ENCODE measurements at regions not wholly inside any gene's neighbourhood (a gene's known extent, or its start where the extent isn't known, plus 50 kb on each side); places are given as distances from the start of the nearest gene placed in this dataset.

DNA sequence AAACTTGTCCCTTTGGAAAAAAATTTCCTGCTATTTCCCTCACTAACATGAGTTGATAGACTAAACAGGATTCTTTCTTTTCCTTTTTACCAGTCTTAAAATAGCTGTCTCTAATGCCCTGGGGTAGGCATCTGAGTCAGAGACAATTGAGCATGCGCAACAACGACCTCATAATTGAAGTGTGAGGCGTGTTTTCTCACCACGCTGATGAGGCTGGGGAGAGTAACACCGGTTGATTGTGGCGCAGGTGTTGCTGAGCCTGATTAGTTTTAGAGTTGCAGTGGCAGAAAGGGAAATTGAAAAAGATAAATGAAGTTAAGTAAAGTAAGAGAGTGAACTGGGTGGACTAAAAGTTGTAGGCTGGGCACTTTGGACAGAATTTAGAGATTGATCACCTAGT lies 213.7 kb downstream of the TLR4 start:
- Mint-ChIP-seq H3K4me3 (no peak overlapping the region), H3K9me3 (peaks cover 0 to 5% (median 3%) of the 10 kb centered on the region in 8 donors), H3K4me1 (no peaks in the 10 kb centered on the region), H3K27ac (no peak overlapping the region), H3K27me3 (no peaks in the 10 kb centered on the region), H3K36me3 (no peaks in the 10 kb centered on the region)
- no peaks in the 10 kb centered on the region for H3K36me3 ChIP-seq (ENCODE audit: insufficient read depth, low read length)
- H3K4me1 ChIP-seq (ENCODE audit: insufficient read depth, low read length): no peaks in the 10 kb centered on the region
- no peaks in the 10 kb centered on the region for H3K9me3 ChIP-seq (ENCODE audit: control insufficient read depth in 1 of 2, low read length in 2 of 2)
- CTCF ChIA-PET (ENCODE audit: partially characterized antibody): no interaction called here
- no peak for DNase-seq
- POLR2A ChIA-PET (ENCODE audit: partially characterized antibody): no interaction called here
- no peaks in the 10 kb centered on the region for H3K27me3 ChIP-seq (ENCODE audit: insufficient read depth, low read length)
- no peak overlapping the region for H3K4me3 ChIP-seq (ENCODE audit: low read length in 2 of 2)
- intact Hi-C loops (cut with micrococcal nuclease): no loop called here
- no peak overlapping the region for H3K27ac ChIP-seq (ENCODE audit: low read depth, low read length)

DNA sequence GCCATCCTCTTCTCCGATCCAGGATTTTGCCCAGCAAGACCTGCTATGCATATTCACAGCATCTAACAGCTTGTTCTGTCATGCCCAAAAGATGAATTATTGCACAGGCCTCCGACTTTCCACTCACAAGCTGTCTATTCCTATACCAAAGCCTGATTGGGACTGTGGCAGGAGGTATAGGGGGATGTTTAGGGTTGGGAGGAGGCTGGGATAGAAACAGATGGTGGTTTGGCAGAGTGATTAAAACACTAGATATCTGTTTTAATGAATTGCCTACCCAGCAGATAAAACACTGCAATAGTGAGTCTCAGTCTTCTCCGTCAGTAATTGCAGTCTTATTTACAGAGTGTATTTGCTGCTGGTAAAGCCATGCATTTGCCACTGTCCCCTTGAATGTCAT lies 215.3 kb downstream of the TLR4 start:
- Mint-ChIP-seq H3K27ac (no peak overlapping the region), H3K36me3 (no peaks in the 10 kb centered on the region), H3K4me3 (no peak overlapping the region), H3K9me3 (peaks cover 0 to 5% (median 2%) of the 10 kb centered on the region in 8 donors), H3K27me3 (no peaks in the 10 kb centered on the region), H3K4me1 (no peaks in the 10 kb centered on the region)
- POLR2A ChIA-PET (ENCODE audit: partially characterized antibody): no interaction called here
- intact Hi-C loops (cut with micrococcal nuclease): no loop called here
- CTCF ChIA-PET (ENCODE audit: partially characterized antibody): no interaction called here
- Histone ChIP-seq H3K36me3 (ENCODE audit: insufficient read depth, low read length) (no peaks in the 10 kb centered on the region), H3K27ac (ENCODE audit: low read depth, low read length) (no peak overlapping the region), H3K4me3 (ENCODE audit: low read length in 2 of 2) (no peak overlapping the region), H3K9me3 (ENCODE audit: control insufficient read depth in 1 of 2, low read length in 2 of 2) (no peaks in the 10 kb centered on the region), H3K4me1 (ENCODE audit: insufficient read depth, low read length) (no peaks in the 10 kb centered on the region), H3K27me3 (ENCODE audit: insufficient read depth, low read length) (no peaks in the 10 kb centered on the region)
- DNase-seq: no peak

DNA sequence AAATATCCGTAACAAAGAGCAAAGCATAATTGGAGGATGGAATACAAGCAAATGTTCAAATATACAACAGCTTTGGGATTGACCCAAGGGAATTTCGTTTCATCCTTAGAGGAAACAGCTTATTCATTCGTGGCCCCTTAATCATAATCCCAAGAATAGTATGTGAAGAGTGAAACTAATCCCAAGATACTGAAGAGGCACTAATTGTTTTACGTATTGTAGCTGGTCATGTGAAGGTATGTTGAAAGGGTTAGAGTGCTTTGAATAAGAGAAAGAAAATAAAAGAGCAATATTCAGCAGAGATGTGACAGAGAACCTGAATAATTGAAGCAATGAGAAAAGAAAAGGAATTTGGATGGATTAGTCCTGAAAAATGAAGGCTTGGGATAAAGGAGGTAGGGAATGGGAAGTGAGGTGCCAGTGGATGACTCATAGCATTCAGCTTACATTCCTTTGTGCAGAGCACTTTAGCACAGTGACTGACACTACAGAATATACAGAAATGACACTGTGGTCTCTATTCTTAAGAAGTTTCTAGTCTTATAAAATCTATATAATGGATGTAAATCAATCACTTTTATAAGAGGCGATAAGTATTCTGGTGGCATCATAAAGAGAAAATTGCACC lies 221.9 kb downstream of the TLR4 start:
- no peak overlapping the region for H3K27ac Mint-ChIP-seq
- no peaks in the 10 kb centered on the region for H3K27me3 ChIP-seq (ENCODE audit: insufficient read depth, low read length)
- H3K4me3 Mint-ChIP-seq: no peak overlapping the region
- no peaks in the 10 kb centered on the region for H3K4me1 ChIP-seq (ENCODE audit: insufficient read depth, low read length)
- POLR2A ChIA-PET (ENCODE audit: partially characterized antibody): no interaction called here
- CTCF ChIA-PET (ENCODE audit: partially characterized antibody): no interaction called here
- no peak overlapping the region for H3K27ac ChIP-seq (ENCODE audit: low read depth, low read length)
- intact Hi-C loops (cut with micrococcal nuclease): no loop called here
- peaks cover 0 to 5% (median 3%) of the 10 kb centered on the region in 8 donors for H3K9me3 Mint-ChIP-seq
- H3K36me3 Mint-ChIP-seq: no peaks in the 10 kb centered on the region
- no peaks in the 10 kb centered on the region for H3K9me3 ChIP-seq (ENCODE audit: control insufficient read depth in 1 of 2, low read length in 2 of 2)
- H3K36me3 ChIP-seq (ENCODE audit: insufficient read depth, low read length): no peaks in the 10 kb centered on the region
- DNase-seq: no peak
- H3K27me3 Mint-ChIP-seq: no peaks in the 10 kb centered on the region
- H3K4me1 Mint-ChIP-seq: no peaks in the 10 kb centered on the region
- no peak overlapping the region for H3K4me3 ChIP-seq (ENCODE audit: low read length in 2 of 2)

DNA sequence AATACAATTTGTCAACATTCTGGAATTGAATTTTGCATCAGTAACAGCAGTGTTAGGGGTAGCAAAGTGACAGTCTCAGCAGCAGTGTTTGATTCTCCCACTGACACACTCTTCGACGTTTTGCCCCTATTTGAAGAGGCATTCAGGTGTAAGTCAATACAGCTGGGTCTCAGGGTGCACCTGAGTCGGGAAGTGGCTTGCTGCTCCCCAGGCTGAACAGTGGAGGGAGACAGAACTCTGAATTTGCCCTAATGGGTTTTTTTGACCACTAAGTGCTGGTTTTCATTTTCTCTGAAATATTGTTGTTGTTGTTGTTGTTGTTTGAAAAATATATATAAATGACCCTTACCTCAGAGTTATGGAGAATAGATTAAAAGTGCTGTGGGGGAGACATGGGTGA lies 223.2 kb downstream of the TLR4 start:
- H3K4me1 ChIP-seq (ENCODE audit: insufficient read depth, low read length): no peaks in the 10 kb centered on the region
- H3K36me3 ChIP-seq (ENCODE audit: insufficient read depth, low read length): no peaks in the 10 kb centered on the region
- ChIA-PET POLR2A (ENCODE audit: partially characterized antibody) (no interaction called here), CTCF (ENCODE audit: partially characterized antibody) (no interaction called here)
- H3K9me3 ChIP-seq (ENCODE audit: control insufficient read depth in 1 of 2, low read length in 2 of 2): no peaks in the 10 kb centered on the region
- H3K4me3 ChIP-seq (ENCODE audit: low read length in 2 of 2): no peak overlapping the region
- Mint-ChIP-seq H3K4me1 (no peaks in the 10 kb centered on the region), H3K36me3 (no peaks in the 10 kb centered on the region), H3K4me3 (no peak overlapping the region), H3K27ac (no peak overlapping the region), H3K27me3 (peaks cover 0 to 2% of the 10 kb centered on the region in 2 donors), H3K9me3 (peaks cover 0 to 7% (median 3%) of the 10 kb centered on the region in 8 donors)
- no peak overlapping the region for H3K27ac ChIP-seq (ENCODE audit: low read depth, low read length)
- H3K27me3 ChIP-seq (ENCODE audit: insufficient read depth, low read length): no peaks in the 10 kb centered on the region
- no peak for DNase-seq
- intact Hi-C loops (cut with micrococcal nuclease): no loop called here

DNA sequence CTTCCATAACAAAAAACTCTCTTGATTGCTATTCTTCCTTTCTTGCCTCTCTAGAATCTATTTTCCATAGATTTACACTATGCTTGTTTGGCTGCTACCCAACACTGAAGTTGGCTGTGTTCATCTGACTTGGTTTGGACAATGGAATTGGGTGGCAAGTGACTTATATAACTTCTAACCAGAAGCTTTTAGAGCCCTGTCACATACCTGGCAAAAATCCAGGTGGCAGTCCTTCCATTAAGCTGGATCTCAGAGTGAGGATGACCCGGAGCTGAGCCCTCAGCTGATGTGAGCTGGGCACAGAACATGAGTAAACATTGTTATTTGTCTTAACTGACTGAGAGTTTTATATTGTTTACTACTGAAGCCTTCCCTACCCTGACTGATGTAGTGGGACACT lies 225.7 kb downstream of the TLR4 start:
- no peaks in the 10 kb centered on the region for H3K36me3 ChIP-seq (ENCODE audit: insufficient read depth, low read length)
- POLR2A ChIA-PET (ENCODE audit: partially characterized antibody): no interaction called here
- no peak overlapping the region for H3K27ac Mint-ChIP-seq
- no peaks in the 10 kb centered on the region for H3K9me3 ChIP-seq (ENCODE audit: control insufficient read depth in 1 of 2, low read length in 2 of 2)
- H3K27me3 Mint-ChIP-seq: peaks cover 0 to 3% of the 10 kb centered on the region in 2 donors
- H3K9me3 Mint-ChIP-seq: peaks cover 0 to 8% (median 2%) of the 10 kb centered on the region in 8 donors
- no peak overlapping the region for H3K4me3 ChIP-seq (ENCODE audit: low read length in 2 of 2)
- no peaks in the 10 kb centered on the region for H3K4me1 Mint-ChIP-seq
- no peaks in the 10 kb centered on the region for H3K4me1 ChIP-seq (ENCODE audit: insufficient read depth, low read length)
- H3K4me3 Mint-ChIP-seq: no peak overlapping the region
- CTCF ChIA-PET (ENCODE audit: partially characterized antibody): no interaction called here
- H3K27ac ChIP-seq (ENCODE audit: low read depth, low read length): no peak overlapping the region
- H3K36me3 Mint-ChIP-seq: no peaks in the 10 kb centered on the region
- intact Hi-C loops (cut with micrococcal nuclease): no loop called here
- no peak for DNase-seq
- H3K27me3 ChIP-seq (ENCODE audit: insufficient read depth, low read length): no peaks in the 10 kb centered on the region

DNA sequence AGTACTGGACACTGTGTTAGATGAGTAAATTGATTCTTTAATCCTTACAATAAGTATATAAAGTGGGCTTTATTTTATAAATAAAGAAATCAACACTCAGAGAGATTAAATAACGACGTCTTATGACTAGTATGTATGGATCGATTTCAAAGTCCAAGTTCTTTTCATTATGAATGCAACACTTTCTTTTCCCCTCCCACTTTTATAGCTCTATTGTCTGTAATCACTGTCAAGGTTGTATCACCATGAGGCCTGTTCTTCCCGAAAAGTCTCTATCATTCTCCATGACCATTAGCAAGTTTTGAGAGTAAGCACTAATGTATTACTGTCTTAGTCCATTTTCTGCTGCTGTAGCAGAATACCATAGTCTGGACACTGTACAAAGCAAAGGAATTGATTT lies 228.4 kb downstream of the TLR4 start:
- H3K9me3 Mint-ChIP-seq: peaks cover 0 to 6% (median 1%) of the 10 kb centered on the region in 8 donors
- H3K4me1 Mint-ChIP-seq: no peaks in the 10 kb centered on the region
- intact Hi-C loops (cut with micrococcal nuclease): no loop called here
- no peak overlapping the region for H3K27ac ChIP-seq (ENCODE audit: low read depth, low read length)
- CTCF ChIA-PET (ENCODE audit: partially characterized antibody): no interaction called here
- no peaks in the 10 kb centered on the region for H3K36me3 Mint-ChIP-seq
- H3K9me3 ChIP-seq (ENCODE audit: control insufficient read depth in 1 of 2, low read length in 2 of 2): no peaks in the 10 kb centered on the region
- H3K36me3 ChIP-seq (ENCODE audit: insufficient read depth, low read length): no peaks in the 10 kb centered on the region
- no peak overlapping the region for H3K4me3 ChIP-seq (ENCODE audit: low read length in 2 of 2)
- no peak for DNase-seq
- no peaks in the 10 kb centered on the region for H3K4me1 ChIP-seq (ENCODE audit: insufficient read depth, low read length)
- no peak overlapping the region for H3K4me3 Mint-ChIP-seq
- H3K27me3 ChIP-seq (ENCODE audit: insufficient read depth, low read length): no peaks in the 10 kb centered on the region
- POLR2A ChIA-PET (ENCODE audit: partially characterized antibody): no interaction called here
- peaks cover 0 to 3% of the 10 kb centered on the region in 2 donors for H3K27me3 Mint-ChIP-seq
- H3K27ac Mint-ChIP-seq: no peak overlapping the region

DNA sequence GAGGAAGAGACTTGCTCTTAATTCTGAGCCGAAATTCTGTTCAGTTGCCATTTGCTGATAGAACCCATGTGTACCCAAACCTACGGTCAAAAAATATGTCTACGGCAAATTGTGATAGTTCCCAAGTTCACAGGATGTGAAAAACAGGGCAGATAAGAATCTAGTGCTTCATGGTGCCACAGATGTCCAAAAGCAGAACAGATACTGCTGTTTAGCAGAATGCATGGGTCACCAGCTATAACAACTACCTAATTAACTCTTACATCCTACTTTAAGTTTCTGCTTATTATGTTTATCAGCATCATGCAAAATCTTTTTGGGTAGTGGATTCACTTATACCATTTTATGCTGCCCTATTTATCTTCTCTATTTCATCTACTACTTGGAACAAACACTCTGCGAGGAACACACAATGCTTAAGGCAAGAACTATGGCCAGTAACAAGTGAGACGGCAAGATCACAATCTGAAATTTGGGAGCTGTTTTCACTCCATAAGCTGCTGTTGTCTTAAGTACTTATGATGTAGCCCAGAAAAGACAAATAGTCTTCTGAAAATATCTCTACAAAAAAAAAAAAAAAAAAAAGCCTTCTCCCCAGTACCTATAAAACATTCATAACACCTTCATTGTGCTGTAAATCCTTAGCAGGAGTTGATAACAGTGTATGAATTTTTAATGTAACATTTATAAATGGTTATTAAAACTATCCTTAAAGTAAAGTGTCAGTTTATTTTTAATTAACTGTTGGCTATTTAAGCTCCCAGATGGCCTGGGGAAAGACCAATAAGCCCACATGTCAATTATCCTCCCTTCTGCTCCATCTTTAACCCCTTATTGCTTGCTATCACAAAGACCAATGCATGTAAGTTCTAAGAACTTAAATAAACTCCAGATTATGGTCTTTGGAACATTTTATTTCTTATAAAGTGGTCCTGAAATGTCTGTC lies 232.3 kb downstream of the TLR4 start:
- no peak overlapping the region for H3K27ac ChIP-seq (ENCODE audit: low read depth, low read length)

More for the DNA sequence above, 232.3 kb downstream of the TLR4 start:
- H3K4me3 ChIP-seq (ENCODE audit: low read length in 2 of 2): no peak overlapping the region
- H3K4me3 Mint-ChIP-seq: no peak overlapping the region
- intact Hi-C loops (cut with micrococcal nuclease): no loop called here
- H3K27ac Mint-ChIP-seq: no peak overlapping the region
- H3K36me3 ChIP-seq (ENCODE audit: insufficient read depth, low read length): no peaks in the 10 kb centered on the region
- H3K27me3 ChIP-seq (ENCODE audit: insufficient read depth, low read length): no peaks in the 10 kb centered on the region
- DNase-seq: no peak
- peaks cover 0 to 5% of the 10 kb centered on the region in 2 donors for H3K27me3 Mint-ChIP-seq
- peaks cover 0 to 20% (median 4%) of the 10 kb centered on the region in 8 donors for H3K9me3 Mint-ChIP-seq
- ChIA-PET CTCF (ENCODE audit: partially characterized antibody) (no interaction called here), POLR2A (ENCODE audit: partially characterized antibody) (no interaction called here)
- H3K9me3 ChIP-seq (ENCODE audit: control insufficient read depth in 1 of 2, low read length in 2 of 2): no peaks in the 10 kb centered on the region
- no peaks in the 10 kb centered on the region for H3K4me1 ChIP-seq (ENCODE audit: insufficient read depth, low read length)
- no peaks in the 10 kb centered on the region for H3K36me3 Mint-ChIP-seq
- no peaks in the 10 kb centered on the region for H3K4me1 Mint-ChIP-seq

Measured in CD4-positive, alpha-beta memory T cell (primary cell).